LNCaP clone FGC (cell line): ENCODE measurements at regions not wholly inside any gene's neighbourhood (a gene's known extent, or its start where the extent isn't known, plus 50 kb on each side); places are given as distances from the start of the nearest gene placed in this dataset.

Source experiments
- DNase-seq: peaks from one replicate; pipeline ENCODE4 v3.0.0-alpha.2; 2011; ENCODE audit warnings: low read depth
- H3K4me3 ChIP-seq: 2 replicates; pipeline ENCODE4 v1.5.1; 2011; ENCODE audit warnings: mild to moderate bottlenecking, low read depth, low read length, control low read depth
- CTCF ChIP-seq: IDR thresholded peaks from 2 replicates; pipeline ENCODE4 v1.5.1; 2012; ENCODE audit warnings: mild to moderate bottlenecking; ENCODE audit not compliant: control insufficient read depth, insufficient read depth; ENCODE audit errors: extremely low read depth

GRCh38 chr9:12155401-12156134 is 537.6 kb upstream of the TYRP1 start:
- no peak for TF ChIP-seq CTCF
- no peak for DNase-seq
- no peak overlapping the region for H3K4me3 ChIP-seq

- no peak overlapping the region for H3K4me3 ChIP-seq
- no peak for TF ChIP-seq CTCF
- DNase-seq = no peak
Measured at GRCh38 chr9:12162181-12162815, 530.9 kb upstream of the TYRP1 start.

- TF ChIP-seq CTCF = no peak
- H3K4me3 ChIP-seq = no peak overlapping the region
- DNase-seq = no peak
Measured at GRCh38 chr9:12163723-12164458, 529.3 kb upstream of the TYRP1 start.

GRCh38 chr9:12166518-12166917 is 526.7 kb upstream of the TYRP1 start:
- DNase-seq = no peak
- no peak for TF ChIP-seq CTCF

GRCh38 chr9:12170456-12170855 is 522.7 kb upstream of the TYRP1 start:
- H3K4me3 ChIP-seq = no peak overlapping the region
- no peak for TF ChIP-seq CTCF
- DNase-seq = no peak

More at GRCh38 chr9:12166518-12166917, 526.7 kb upstream of the TYRP1 start:
- H3K4me3 ChIP-seq = no peak overlapping the region

GRCh38 chr9:12178634-12179033 is 514.6 kb upstream of the TYRP1 start:
- DNase-seq = no peak
- no peak for TF ChIP-seq CTCF
- H3K4me3 ChIP-seq = no peak overlapping the region
